Endothelial cell of umbilical vein (primary cell): ENCODE measurements at regions not wholly inside any gene's neighbourhood (a gene's known extent, or its start where the extent isn't known, plus 50 kb on each side); places are given as distances from the start of the nearest gene placed in this dataset.

Experiments
- EZH2 ChIP-seq: IDR thresholded peaks from 2 replicates; pipeline ENCODE4 v1.6.1; 2012; ENCODE audit warnings: borderline replicate concordance, low read depth, mild to moderate bottlenecking, moderate library complexity, low read length, inconsistent platforms; ENCODE audit not compliant: severe bottlenecking
- GATA2 ChIP-seq: IDR thresholded peaks from 2 replicates; pipeline ENCODE4 v1.7.0; 2011; ENCODE audit warnings: low read depth, mild to moderate bottlenecking, moderate library complexity, mixed read lengths, low read length; ENCODE audit not compliant: insufficient read length, insufficient read depth
- POLR2AphosphoS5 ChIP-seq: IDR thresholded peaks from 2 replicates; pipeline ENCODE4 v1.6.1; 2012; ENCODE audit warnings: low read depth, mild to moderate bottlenecking, control low read depth, low read length, moderate library complexity; ENCODE audit not compliant: insufficient read depth
- TF ChIP-seq, protein P1 (sequence below), 2 donors: IDR thresholded peaks; 1 replicate in 1 of 2; 2 replicates in 1 of 2; pipeline ENCODE4 v1.5.1; 2011; ENCODE audit warnings: low read length in 2 of 2, mild to moderate bottlenecking in 2 of 2, moderate library complexity in 2 of 2, control low read depth in 1 of 2, inconsistent platforms in 1 of 2, low read depth in 1 of 2; ENCODE audit not compliant: insufficient read depth in 1 of 2; ENCODE audit errors: extremely low read depth in 1 of 2
- TF ChIP-seq, protein P2 (sequence below): IDR thresholded peaks from 2 replicates; pipeline ENCODE4 v1.6.1; 2011; ENCODE audit not compliant: insufficient read depth, insufficient read length

- no peak for TF ChIP-seq EZH2
- TF ChIP-seq, protein P1, sequence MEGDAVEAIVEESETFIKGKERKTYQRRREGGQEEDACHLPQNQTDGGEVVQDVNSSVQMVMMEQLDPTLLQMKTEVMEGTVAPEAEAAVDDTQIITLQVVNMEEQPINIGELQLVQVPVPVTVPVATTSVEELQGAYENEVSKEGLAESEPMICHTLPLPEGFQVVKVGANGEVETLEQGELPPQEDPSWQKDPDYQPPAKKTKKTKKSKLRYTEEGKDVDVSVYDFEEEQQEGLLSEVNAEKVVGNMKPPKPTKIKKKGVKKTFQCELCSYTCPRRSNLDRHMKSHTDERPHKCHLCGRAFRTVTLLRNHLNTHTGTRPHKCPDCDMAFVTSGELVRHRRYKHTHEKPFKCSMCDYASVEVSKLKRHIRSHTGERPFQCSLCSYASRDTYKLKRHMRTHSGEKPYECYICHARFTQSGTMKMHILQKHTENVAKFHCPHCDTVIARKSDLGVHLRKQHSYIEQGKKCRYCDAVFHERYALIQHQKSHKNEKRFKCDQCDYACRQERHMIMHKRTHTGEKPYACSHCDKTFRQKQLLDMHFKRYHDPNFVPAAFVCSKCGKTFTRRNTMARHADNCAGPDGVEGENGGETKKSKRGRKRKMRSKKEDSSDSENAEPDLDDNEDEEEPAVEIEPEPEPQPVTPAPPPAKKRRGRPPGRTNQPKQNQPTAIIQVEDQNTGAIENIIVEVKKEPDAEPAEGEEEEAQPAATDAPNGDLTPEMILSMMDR (IDR thresholded peaks at IDR 0.05; ENCODE audit: extremely low read depth in 1 of 2, insufficient read depth in 1 of 2, low read depth in 1 of 2, low read length in 2 of 2), result no peak
- TF ChIP-seq, protein P2, sequence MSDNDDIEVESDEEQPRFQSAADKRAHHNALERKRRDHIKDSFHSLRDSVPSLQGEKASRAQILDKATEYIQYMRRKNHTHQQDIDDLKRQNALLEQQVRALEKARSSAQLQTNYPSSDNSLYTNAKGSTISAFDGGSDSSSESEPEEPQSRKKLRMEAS, result no peak
- TF ChIP-seq GATA2, result no peak
- TF ChIP-seq POLR2AphosphoS5, result no peak
Measured at GRCh38 chr10:64067859-64068258, 546.7 kb downstream of the REEP3 start.
